ENCODE measurements at regions not wholly inside any gene's neighbourhood (a gene's known extent, or its start where the extent isn't known, plus 50 kb on each side); places are given as distances from the start of the nearest gene placed in this dataset.

- no peak for TF ChIP-seq ZFP36 (IDR thresholded peaks at IDR 0.05; ENCODE audit: borderline replicate concordance, partially characterized antibody)
- TF ChIP-seq POLR2A (IDR thresholded peaks at IDR 0.05; ENCODE audit: low read length) = no peak
- TF ChIP-seq CTCF (IDR thresholded peaks at IDR 0.05) = peak; percentile 62
- TF ChIP-seq RNF2 (IDR thresholded peaks at IDR 0.05; ENCODE audit: borderline replicate concordance, low read depth) = no peak
- peak; percentile 61 to 64 for TF ChIP-seq RAD21 (conservative IDR thresholded peaks at IDR 0.05 in 1 of 2, IDR thresholded peaks at IDR 0.05 in 1 of 2)
- TF ChIP-seq JUNB (IDR thresholded peaks at IDR 0.05) = no peak
- no peak for TF ChIP-seq USF2 (IDR thresholded peaks at IDR 0.05)
- TF ChIP-seq CEBPB (IDR thresholded peaks at IDR 0.05) = no peak
- no peak for TF ChIP-seq EHF (CRISPR knock-in tag; IDR thresholded peaks at IDR 0.05)
- TF ChIP-seq BHLHE40 (IDR thresholded peaks at IDR 0.05; ENCODE audit: low read depth, low read length) = no peak
- TF ChIP-seq ELK1 (IDR thresholded peaks at IDR 0.05; ENCODE audit: low read depth, low read length) = no peak
- TF ChIP-seq MAX (IDR thresholded peaks at IDR 0.05) = no peak
- TF ChIP-seq SMC3 (IDR thresholded peaks at IDR 0.05) = peak; percentile 75
- TF ChIP-seq MAZ (IDR thresholded peaks at IDR 0.05; ENCODE audit: borderline replicate concordance, low read depth, low read length) = no peak
Observed at GRCh38 chr11:122215244-122215992, 99.4 kb upstream of the BLID start.

Measured in A549 (cell line).